RWPE1 (cell line): ENCODE measurements at regions not wholly inside any gene's neighbourhood (a gene's known extent, or its start where the extent isn't known, plus 50 kb on each side); places are given as distances from the start of the nearest gene placed in this dataset.
"Not testable (repeated sequence)": the region's sequence is repeated elsewhere in the genome, so short reads cannot be mapped to it uniquely, and the experiment has no call there.

Experiments
- CTCF ChIA-PET: fragments of 350-600 bp; sonication (Branson Sonifier 250); formaldehyde crosslinking; extraction: SDS; loops from one replicate; lab custom pipeline; 2021; lab: Yijun Ruan, JAX
- POLR2A ChIA-PET: fragments of 400-600 bp; formaldehyde crosslinking; extraction: SDS; loops from one replicate; lab custom pipeline; 2020; ENCODE audit warnings: antibody characterized with exemption; ENCODE audit not compliant: low non-redundant PET; lab: Yijun Ruan, JAX
- DNase-seq: peaks from one replicate; pipeline ENCODE4 v3.0.0; 2012; ENCODE audit warnings: low spot score
- H3K27ac ChIP-seq: fragments of 450-650 bp; 2 replicates; pipeline ENCODE4 v1.5.1; 2017
- TF ChIP-seq, protein P1 (sequence below): fragments of 450-650 bp; conservative IDR thresholded peaks from 2 replicates; pipeline ENCODE4 v1.5.1; 2017; ENCODE audit warnings: low read depth, mild to moderate bottlenecking

DNA sequence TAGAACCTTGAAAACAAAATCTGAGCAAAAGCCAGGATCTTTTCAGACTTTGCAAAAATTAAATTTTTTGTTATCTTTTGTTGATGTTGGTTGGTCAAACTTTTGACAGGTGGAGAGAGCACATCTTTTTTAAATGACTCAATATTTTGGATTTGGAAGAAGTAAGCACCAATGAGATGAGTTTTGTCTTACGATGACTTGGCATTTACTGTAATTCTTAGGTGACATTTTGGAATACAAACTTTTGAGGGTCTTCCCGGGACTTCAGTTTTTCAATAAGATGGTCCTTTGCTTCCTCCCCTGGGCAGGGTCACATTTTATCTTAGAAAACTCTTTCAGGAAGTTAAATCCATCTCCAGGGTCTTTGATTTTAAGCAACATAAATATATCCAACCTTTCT is 423.9 kb downstream of the HS3ST3B1 start:
- TF ChIP-seq, protein P1, sequence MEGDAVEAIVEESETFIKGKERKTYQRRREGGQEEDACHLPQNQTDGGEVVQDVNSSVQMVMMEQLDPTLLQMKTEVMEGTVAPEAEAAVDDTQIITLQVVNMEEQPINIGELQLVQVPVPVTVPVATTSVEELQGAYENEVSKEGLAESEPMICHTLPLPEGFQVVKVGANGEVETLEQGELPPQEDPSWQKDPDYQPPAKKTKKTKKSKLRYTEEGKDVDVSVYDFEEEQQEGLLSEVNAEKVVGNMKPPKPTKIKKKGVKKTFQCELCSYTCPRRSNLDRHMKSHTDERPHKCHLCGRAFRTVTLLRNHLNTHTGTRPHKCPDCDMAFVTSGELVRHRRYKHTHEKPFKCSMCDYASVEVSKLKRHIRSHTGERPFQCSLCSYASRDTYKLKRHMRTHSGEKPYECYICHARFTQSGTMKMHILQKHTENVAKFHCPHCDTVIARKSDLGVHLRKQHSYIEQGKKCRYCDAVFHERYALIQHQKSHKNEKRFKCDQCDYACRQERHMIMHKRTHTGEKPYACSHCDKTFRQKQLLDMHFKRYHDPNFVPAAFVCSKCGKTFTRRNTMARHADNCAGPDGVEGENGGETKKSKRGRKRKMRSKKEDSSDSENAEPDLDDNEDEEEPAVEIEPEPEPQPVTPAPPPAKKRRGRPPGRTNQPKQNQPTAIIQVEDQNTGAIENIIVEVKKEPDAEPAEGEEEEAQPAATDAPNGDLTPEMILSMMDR, result no peak
- H3K27ac ChIP-seq, result no peak overlapping the region
- POLR2A ChIA-PET, result no interaction called here
- no peak for DNase-seq
- CTCF ChIA-PET, result no interaction called here

DNA sequence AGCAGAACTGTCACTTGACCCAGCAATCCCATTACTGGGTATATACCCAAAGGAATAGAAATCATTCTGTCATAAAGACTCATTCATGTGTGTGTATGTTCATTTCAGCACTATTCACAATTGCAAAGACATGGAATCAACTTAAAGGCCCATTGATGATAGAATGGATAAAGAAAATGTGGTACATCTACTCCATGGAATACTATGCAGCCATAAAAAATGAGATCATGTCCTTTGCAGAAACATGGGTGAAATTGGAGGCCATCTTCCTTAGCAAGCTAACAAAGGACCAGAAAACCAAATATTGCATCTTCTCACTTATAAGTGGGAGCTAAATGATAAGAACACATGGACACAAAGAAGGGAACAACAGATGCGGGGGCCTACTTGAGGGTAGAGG is 422.5 kb downstream of the HS3ST3B1 start:
- H3K27ac ChIP-seq, DNase-seq, CTCF ChIA-PET, POLR2A ChIA-PET: not testable (repeated sequence)

DNA sequence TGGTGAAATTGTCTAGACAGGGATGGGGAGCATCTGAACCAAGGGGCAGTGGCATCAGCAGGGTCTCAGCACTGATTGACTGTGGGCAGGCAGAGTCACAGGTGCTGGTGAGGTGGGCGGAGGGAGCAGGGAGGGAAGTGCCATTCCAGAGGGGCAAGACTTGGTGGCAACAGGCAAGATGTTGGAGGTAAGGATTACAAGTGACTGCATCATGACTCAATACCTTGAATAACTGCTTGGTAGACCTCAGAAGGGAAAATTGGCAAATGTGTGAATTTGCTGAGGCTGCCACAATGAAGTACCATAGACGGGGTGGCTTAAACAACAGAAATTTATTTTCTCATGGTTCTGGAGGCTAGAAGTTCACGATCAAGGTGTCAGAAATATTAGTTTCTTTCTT is 419.1 kb downstream of the HS3ST3B1 start:
- ChIA-PET POLR2A (no interaction called here), CTCF (interaction anchor here (0.5 kb wide), 1 partner anchor 280 kb away, joined by 3 read pairs; no protein-coding TSS in a partner anchor)
- no peak for DNase-seq
- TF ChIP-seq, protein P1, result no peak
- no peak overlapping the region for H3K27ac ChIP-seq

DNA sequence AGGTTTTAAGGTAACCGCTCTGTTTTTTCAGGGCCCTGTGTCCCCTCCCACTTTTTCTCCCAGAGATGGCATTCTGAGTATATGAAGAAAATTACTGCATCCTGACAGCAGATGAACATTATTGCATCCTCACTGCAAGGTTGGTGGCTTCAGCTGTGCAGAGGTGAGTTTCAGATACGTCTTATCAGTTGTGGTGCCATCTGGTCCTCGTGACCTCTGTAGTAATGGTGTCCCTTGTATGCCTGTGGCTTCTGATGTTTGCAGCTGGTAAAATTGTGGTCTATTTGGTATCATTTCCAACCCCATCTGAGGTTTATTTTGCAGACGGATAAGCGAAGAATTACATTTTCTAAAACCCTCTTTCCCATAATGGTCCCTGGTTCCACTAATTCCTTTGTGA is 417.0 kb downstream of the HS3ST3B1 start:
- ChIA-PET POLR2A (no interaction called here), CTCF (interaction anchor here (0.8 kb wide), 1 partner anchor 9 kb away, joined by 5 read pairs; no protein-coding TSS in a partner anchor)
- TF ChIP-seq, protein P1, result no peak
- no peak overlapping the region for H3K27ac ChIP-seq
- no peak for DNase-seq

DNA sequence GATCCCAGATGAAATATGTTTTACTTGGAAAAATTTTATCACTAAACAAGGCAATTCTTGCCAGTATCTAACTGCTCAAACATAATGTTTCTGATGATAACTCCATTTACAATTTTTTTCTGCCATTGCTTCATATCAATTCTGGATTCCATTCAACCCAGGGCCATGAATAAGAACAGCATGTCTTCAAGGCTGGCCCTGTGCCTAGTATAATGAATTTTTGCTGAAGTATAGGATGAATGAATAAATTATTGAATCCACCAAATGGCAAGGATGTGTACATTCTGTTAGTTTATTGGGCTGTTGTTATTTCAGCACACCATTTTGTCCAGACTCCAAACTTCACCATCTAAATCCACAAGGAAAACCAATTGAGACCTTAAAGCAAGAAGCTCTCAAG is 414.7 kb downstream of the HS3ST3B1 start:
- DNase-seq, result no peak
- ChIA-PET CTCF (no interaction called here), POLR2A (no interaction called here)
- H3K27ac ChIP-seq, result no peak overlapping the region
- TF ChIP-seq, protein P1, result no peak

DNA sequence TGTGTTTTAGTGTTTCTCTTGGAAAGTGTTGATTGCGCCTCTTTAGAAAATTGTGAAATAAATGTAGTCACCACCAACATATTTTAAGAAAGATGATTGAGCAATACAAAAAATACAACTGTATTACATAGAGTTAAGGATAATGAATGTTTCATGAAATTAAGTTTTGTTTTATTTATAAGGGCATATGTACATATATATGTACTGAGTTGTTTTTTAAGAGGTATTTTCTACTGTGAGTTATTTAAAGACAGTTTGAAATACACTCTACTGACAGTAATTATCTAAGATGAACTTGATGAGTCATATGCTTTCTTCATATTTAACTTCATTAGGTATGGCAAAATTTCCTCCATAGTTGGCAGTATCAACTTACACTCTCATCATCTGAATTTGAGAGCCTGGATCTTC is 411.7 kb downstream of the HS3ST3B1 start:
- TF ChIP-seq, protein P1, result no peak
- no peak for DNase-seq
- ChIA-PET CTCF (no interaction called here), POLR2A (no interaction called here)
- no peak overlapping the region for H3K27ac ChIP-seq

DNA sequence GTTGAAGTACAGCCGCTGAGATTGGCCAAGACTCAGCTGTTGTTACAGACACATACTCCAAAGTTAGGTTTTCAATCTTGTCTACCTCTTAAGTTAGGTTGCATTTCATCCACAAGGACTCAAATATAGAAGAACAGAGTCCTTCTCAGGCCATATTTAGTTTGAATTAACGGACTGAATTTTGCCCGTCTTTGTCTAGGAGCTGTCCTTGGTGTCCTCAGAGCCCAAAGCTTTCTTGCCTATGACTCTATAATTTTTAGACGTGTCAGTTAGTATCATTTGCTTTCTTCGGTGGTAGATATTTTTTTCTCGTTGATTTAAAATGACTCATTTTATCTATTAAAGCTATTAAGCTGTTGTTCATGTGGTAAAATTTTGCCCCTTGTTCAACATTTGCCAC is 403.2 kb downstream of the HS3ST3B1 start:
- TF ChIP-seq, protein P1, result no peak
- ChIA-PET POLR2A (no interaction called here), CTCF (no interaction called here)
- no peak for DNase-seq
- no peak overlapping the region for H3K27ac ChIP-seq
